GM23338 (cell line): ENCODE measurements at regions not wholly inside any gene's neighbourhood (a gene's known extent, or its start where the extent isn't known, plus 50 kb on each side); places are given as distances from the start of the nearest gene placed in this dataset.

Source experiments
- EZH2 ChIP-seq: fragments of 200-600 bp; sonication (generic); IDR thresholded peaks from one replicate; pipeline ENCODE4 v1.8.0; 2017; ENCODE audit warnings: antibody characterized with exemption, mild to moderate bottlenecking, low read depth; ENCODE audit not compliant: unreplicated experiment
- EZH2phosphoT487 ChIP-seq: fragments of 200-600 bp; sonication (generic); IDR thresholded peaks from one replicate; pipeline ENCODE4 v1.8.1; 2018; ENCODE audit warnings: antibody characterized with exemption; ENCODE audit not compliant: unreplicated experiment
- JUNB ChIP-seq: IDR thresholded peaks from one replicate; pipeline ENCODE4 v1.6.1; 2016; ENCODE audit warnings: antibody characterized with exemption; ENCODE audit not compliant: unreplicated experiment
- STAT1 ChIP-seq: IDR thresholded peaks from one replicate; pipeline ENCODE4 v1.6.1; 2016; ENCODE audit warnings: antibody characterized with exemption; ENCODE audit not compliant: unreplicated experiment
- ZNF114 ChIP-seq: fragments of 250-450 bp; sonication (Bioruptor Pico); IDR thresholded peaks from 2 replicates; pipeline ENCODE4 v1.5.0; 2020; ENCODE audit warnings: mild to moderate bottlenecking, moderate library complexity
- TF ChIP-seq, protein P1 (sequence below): IDR thresholded peaks from one replicate; pipeline ENCODE4 v1.6.1; 2018; ENCODE audit warnings: antibody characterized with exemption; ENCODE audit not compliant: unreplicated experiment
- TF ChIP-seq, protein P2 (sequence below), 2 experiments: fragments of 200-600 bp in 1 of 2; sonication (generic) in 1 of 2; conservative IDR thresholded peaks; 2 replicates each; pipeline versions ENCODE4 v1.5.1 to v1.6.1; 2016 to 2017; ENCODE audit warnings: antibody characterized with exemption in 2 of 2, low read depth in 2 of 2, mild to moderate bottlenecking in 2 of 2, moderate library complexity in 1 of 2
- TF ChIP-seq, protein P3 (sequence below): IDR thresholded peaks from 2 replicates; pipeline ENCODE4 v1.6.1; 2016; ENCODE audit warnings: antibody characterized with exemption

DNA sequence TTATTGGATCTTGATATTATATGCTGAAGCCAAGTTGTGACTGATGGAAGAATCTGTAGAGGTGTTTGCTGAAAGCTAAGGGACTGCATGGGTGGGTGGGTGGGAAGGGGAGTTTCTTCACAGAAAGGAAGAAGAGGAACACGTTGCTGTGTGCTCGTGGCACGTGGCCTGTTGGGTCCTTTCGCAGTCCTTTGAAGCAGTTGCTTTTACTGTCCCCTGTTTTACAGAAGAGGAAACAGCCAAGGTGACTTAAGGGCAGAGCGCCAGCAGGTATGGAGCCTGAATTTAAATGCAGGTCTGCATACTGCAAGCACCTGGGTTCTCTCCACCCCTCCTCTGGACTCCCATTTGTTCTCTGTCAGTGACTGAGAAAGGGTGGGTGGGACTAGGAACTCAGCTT lies 59.4 kb upstream of the PRR23C start:
- TF ChIP-seq, protein P1, sequence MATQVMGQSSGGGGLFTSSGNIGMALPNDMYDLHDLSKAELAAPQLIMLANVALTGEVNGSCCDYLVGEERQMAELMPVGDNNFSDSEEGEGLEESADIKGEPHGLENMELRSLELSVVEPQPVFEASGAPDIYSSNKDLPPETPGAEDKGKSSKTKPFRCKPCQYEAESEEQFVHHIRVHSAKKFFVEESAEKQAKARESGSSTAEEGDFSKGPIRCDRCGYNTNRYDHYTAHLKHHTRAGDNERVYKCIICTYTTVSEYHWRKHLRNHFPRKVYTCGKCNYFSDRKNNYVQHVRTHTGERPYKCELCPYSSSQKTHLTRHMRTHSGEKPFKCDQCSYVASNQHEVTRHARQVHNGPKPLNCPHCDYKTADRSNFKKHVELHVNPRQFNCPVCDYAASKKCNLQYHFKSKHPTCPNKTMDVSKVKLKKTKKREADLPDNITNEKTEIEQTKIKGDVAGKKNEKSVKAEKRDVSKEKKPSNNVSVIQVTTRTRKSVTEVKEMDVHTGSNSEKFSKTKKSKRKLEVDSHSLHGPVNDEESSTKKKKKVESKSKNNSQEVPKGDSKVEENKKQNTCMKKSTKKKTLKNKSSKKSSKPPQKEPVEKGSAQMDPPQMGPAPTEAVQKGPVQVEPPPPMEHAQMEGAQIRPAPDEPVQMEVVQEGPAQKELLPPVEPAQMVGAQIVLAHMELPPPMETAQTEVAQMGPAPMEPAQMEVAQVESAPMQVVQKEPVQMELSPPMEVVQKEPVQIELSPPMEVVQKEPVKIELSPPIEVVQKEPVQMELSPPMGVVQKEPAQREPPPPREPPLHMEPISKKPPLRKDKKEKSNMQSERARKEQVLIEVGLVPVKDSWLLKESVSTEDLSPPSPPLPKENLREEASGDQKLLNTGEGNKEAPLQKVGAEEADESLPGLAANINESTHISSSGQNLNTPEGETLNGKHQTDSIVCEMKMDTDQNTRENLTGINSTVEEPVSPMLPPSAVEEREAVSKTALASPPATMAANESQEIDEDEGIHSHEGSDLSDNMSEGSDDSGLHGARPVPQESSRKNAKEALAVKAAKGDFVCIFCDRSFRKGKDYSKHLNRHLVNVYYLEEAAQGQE, result no peak
- no peak for TF ChIP-seq EZH2
- TF ChIP-seq ZNF114 (CRISPR knock-in tag), result no peak
- TF ChIP-seq, protein P2, sequence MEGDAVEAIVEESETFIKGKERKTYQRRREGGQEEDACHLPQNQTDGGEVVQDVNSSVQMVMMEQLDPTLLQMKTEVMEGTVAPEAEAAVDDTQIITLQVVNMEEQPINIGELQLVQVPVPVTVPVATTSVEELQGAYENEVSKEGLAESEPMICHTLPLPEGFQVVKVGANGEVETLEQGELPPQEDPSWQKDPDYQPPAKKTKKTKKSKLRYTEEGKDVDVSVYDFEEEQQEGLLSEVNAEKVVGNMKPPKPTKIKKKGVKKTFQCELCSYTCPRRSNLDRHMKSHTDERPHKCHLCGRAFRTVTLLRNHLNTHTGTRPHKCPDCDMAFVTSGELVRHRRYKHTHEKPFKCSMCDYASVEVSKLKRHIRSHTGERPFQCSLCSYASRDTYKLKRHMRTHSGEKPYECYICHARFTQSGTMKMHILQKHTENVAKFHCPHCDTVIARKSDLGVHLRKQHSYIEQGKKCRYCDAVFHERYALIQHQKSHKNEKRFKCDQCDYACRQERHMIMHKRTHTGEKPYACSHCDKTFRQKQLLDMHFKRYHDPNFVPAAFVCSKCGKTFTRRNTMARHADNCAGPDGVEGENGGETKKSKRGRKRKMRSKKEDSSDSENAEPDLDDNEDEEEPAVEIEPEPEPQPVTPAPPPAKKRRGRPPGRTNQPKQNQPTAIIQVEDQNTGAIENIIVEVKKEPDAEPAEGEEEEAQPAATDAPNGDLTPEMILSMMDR (conservative IDR thresholded peaks at IDR 0.05; ENCODE audit: low read depth in 2 of 2), result no peak
- no peak for TF ChIP-seq STAT1
- no peak for TF ChIP-seq JUNB
- TF ChIP-seq, protein P3, sequence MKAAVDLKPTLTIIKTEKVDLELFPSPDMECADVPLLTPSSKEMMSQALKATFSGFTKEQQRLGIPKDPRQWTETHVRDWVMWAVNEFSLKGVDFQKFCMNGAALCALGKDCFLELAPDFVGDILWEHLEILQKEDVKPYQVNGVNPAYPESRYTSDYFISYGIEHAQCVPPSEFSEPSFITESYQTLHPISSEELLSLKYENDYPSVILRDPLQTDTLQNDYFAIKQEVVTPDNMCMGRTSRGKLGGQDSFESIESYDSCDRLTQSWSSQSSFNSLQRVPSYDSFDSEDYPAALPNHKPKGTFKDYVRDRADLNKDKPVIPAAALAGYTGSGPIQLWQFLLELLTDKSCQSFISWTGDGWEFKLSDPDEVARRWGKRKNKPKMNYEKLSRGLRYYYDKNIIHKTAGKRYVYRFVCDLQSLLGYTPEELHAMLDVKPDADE, result no peak
- TF ChIP-seq EZH2phosphoT487, result no peak
